GM18519 (cell line): ENCODE measurements at regions not wholly inside any gene's neighbourhood (a gene's known extent, or its start where the extent isn't known, plus 50 kb on each side); places are given as distances from the start of the nearest gene placed in this dataset.
"Not testable (repeated sequence)": the region's sequence is repeated elsewhere in the genome, so short reads cannot be mapped to it uniquely, and the experiment has no call there.

Source experiments
- ATAC-seq: cut with Tn5 transposase; IDR thresholded peaks from one replicate; pipeline ENCODE4 v1.9.1; 2021; ENCODE audit warnings: mild to moderate bottlenecking, moderate library complexity; ENCODE audit not compliant: unreplicated experiment, low FRiP score

DNA sequence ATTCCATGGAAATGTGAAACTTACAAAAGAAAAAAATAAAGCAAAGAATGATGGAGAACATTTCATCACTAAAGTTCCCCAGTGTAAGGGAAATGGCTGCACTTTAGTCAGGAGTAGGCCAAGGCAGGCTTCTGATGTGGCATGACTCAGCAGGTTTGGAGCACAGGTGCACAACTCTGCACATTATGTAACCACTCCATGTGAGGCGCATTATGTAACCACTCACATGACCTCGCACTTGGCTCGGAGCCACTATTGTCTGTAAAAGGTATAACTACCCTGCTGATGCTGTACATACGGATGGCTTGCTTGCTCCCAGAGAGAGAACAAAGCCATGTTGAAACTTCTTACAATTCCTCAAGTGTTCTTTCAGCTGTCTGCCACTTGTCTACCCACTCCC lies 727.6 kb downstream of the TRAM1L1 start:
- ATAC-seq: no peak

DNA sequence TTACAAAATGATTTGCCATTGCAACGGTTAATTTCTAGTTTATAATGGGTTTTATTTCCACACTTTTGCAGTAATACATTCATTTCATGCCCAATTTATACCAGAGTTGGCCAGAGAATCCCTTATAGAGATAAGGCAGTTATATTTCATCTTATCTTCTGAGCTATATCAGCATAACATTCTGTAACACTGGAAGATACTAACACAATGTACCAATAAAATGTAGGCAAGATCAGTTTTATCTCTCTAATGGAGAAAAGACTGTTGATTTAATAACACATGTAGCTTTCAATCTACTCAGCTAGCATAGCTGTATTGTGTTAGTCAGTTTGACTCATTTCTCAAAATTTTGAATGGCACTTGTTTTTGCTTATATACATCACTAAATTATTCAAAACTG lies 738.6 kb downstream of the TRAM1L1 start:
- no peak for ATAC-seq

DNA sequence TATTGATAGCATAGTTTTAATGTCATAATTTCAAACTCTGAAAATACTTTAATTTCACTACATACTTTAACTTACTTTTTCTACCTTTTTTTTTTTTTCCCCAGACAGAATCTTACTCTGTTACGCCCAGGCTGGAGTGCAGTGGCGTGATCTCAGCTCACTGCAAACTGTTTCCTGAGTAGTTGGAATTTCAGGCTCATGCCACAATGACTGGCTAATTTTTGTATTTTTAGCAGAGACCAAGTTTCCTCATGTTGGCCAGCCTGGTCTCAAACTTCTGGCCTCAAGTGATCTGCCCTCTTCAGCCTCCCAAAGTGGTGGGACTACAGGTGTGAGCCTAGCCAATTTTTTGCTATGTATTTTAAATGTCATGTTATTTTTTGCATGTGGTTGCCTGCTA lies 741.6 kb downstream of the TRAM1L1 start:
- ATAC-seq: no peak

DNA sequence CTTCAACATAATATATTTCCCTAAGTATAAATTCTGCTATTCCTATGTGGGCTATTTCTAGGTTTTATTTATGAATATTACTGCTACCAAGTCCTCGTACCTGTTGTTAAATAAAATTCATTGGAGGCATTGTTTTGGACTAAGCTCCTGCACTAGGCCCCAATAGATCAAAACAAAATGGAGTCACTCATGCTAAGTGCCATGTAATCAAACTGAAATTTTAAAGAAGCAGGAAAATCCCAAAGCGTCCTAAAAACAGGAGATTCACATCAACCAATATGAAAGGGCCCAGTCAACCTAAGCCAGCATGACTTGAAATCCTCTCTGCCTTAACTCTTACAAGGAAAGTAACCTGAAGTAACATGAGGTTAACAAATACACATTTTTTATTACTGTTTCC lies 743.2 kb downstream of the TRAM1L1 start:
- no peak for ATAC-seq

DNA sequence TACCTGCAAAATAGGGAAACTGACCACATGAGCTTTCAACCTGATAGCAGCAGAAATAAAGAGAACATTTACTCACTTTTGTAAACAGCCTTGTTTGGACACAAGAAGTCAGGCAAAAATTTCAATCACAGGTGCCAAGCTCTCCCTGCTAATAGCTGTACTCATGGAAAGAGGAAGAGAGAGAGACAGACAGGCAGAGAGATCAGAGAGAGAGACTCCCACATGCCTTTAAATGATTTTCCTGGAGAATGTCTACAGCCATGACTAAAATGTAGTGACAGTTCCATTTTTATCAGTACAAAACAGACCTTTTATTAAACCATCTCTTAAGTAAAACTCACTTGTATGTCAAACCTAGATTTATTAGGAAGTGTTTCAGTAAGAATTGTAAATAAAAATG lies 752.9 kb downstream of the TRAM1L1 start:
- ATAC-seq: no peak

DNA sequence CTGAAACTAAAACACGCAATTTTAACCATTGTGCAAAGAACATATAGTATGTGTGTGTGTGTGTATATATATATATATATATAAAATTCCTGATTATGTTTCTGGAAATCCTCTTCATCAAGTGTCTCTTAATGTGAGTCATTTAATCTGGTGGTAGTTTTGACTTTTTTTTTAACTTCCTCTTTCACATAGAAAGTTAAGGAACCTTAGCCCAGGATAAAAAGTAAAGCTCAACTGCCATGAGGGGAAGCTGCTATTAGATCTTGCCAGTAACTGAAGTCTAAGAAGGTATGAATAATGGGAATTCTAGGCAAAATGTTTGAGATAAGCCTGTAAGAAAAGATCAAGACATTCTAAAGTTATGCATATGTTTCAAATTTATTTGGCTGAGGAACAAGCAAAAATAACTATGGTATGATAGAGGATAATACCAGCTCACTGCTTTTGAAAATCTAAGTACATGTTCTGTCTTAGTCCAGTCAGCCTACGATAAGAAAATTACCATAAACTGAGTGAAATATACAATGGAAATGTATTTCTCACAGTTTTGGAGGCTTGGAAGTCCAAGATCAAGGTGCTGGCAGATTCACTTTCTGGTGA lies 757.0 kb downstream of the TRAM1L1 start:
- no peak for ATAC-seq

DNA sequence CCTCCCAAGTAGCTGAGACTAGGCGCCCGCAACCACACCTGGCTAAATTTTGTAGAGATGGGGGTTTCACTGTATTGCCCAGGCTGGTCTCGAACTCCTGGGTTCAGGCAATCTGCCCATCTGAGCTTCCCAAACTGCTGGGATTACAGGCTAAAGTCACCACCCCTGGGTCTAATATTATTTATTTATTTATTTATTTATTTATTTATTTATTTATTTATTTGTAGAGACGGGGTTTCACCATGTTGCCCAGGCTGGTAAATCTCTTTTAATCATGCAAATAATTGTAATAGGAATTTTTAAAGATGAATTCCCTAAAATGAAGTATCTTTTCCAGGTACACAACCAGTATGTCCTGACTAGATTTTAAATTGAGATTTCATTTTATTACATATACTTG lies 761.8 kb downstream of the TRAM1L1 start:
- ATAC-seq: no peak

DNA sequence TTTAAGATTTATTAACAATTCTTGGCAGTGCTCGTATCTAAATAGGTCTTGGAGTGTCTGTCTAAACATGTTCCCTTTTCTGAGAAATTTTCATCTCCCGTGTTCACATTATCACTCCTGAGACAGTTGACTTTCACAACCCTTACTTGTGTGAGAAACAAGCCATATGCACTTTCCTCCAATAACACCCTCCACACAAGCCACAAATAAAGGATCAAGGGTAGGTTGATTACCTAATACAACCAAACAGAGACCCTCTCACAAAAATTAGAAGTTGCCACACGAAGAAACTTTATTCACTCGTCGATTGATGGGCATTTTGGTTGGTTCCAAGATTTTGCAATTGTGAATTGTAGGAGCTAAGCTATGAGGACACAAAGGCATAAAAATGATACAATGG lies 763.9 kb downstream of the TRAM1L1 start:
- ATAC-seq: no peak

DNA sequence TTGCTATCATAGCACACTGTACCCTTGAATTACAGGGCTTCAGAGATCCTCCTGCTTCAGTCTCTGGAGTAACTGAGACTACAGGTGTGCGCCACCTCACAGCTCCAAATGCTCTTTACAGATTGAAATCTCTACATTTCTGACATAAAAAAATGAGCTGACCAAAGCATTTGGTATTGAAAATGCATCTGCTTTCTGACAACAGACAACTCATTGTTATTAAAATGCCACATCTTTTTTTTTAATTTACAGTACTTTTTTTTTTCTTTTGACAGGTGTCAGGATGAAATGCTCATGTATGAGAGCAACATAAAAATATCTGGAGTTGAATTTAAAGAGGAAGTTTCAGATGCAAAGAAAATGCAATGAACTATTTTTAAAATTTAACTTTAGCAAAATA lies 764.5 kb downstream of the TRAM1L1 start:
- no peak for ATAC-seq

DNA sequence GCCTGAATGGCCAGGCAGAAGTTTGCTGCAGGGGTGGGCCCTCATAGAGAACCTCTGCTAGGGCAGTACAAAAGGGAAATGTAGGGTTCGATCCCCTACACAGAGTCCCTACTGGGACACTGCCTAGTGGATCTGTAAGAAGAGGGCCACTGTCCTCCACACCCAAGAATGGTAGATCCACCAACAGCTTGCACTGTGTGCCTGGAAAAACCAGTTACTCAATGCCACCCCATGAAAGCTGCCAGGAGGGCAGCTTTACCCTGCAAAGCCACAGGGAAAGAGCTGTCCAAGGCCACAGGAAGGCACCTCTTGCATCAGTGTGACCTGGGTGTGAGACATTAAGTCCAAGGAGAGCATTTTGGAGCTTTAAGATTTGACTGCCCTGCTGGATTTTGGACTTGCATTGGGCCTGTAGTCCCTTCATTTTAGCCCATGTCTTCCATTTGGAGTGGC lies 781.6 kb downstream of the TRAM1L1 start:
- no peak for ATAC-seq

DNA sequence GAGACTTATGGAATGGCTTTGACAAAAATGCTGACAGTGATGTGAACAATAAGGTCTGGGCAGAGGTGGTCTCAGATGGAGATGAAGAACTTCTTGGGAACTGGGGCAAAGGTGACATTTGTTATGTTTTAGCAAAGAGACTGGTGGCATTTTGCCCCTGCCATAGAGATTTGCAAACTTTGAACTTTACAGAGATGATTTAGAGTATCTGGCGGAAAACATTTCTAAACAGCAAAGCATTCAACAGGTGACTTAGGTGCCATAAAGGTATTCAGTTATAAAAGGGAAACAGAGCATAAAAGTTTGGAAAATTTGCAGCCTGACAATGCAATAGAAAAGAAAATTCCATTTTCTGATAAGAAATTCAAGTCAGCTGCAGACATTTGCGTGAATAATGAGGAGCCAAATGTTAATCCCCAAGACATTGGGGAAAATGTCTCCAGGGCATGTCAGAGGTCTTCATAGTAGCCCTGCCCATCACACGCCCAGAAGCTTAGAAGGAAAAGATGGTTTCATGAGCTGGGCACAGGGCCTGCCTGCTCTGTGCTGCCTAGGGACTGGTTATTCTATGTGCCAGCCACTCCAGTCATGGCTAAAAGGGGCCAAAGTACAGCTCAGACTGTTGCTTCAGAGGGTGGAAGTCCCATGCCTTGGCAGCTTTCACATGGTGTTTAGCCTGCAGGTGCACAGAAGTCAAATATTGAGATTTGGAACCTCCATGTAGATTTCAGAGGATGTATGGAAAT lies 782.2 kb downstream of the TRAM1L1 start:
- ATAC-seq: no peak

DNA sequence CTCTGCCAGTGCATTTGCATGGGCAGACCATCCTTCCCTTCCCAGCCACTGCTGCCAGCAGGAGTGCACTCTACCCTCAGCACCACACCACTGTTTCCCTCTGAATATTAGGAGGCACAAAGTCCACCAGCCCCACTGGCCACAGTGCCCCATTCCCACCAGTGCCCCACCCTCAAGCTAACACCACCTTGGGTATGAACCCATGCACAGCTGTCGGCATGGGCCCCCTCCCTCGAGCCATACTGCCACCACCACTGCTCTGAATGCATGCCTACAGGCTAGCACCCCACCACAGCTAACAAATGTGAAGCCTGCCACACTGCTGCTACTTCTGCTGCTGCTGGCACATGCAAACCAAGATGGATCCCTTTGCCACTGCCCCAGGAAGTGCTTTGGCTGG lies 810.4 kb downstream of the TRAM1L1 start:
- no peak for ATAC-seq

DNA sequence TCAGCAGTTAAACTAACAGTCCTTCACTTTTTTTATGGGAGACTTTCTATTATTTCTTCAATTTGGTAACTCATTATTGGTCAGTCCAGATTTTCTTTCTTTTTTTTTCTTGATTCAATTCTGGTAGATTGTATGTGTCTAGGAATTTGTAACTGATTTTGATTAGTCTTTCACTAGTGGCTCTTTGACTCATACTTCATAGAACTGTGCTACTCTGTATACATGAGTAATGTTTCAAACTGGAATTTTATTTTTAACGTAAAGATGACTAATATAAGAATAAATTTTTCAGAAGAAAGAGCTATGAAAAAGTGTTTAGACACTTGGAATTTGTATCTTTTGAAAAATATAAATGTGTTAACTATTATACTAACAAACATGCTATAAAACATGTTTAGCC lies 813.0 kb downstream of the TRAM1L1 start:
- ATAC-seq: no peak

DNA sequence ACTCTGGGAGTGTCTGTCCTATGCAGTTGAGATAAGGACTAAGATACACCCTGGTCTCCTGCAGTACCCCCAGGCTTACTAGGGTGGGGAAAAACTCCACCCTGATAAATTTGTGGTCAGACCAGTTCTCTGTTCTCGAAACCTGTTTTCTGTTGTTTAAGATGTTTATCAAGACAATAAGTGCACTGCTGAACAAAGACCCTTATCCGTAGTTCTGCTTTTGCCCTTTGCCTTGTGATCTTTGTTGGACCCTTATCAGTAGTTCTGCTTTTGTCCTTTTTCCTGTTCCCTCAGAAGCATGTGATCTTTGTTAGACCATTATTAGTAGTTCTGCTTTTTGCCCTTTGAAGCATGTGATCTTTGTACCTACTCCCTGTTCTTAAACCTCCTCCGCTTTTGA lies 824.4 kb downstream of the TRAM1L1 start:
- not testable (repeated sequence) for ATAC-seq

DNA sequence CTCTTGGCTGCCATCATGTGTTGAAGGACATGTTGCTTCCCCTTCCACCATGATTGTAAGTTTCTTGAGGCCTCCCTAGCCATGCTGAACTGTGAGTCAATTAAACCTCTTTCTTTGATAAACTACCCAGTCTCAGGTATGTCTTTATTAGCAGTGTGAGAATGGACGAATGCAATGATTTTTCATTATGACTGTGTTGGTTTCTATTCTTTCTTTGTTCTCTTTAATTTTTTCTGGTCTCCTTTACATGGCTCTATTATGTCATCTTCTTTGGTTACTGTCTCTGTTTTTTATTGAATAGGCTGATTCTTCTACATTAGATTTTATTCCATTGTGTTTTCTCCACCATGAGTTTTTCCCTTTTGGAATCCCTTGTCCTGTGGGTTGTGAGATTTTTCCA lies 840.6 kb downstream of the TRAM1L1 start:
- ATAC-seq: no peak

DNA sequence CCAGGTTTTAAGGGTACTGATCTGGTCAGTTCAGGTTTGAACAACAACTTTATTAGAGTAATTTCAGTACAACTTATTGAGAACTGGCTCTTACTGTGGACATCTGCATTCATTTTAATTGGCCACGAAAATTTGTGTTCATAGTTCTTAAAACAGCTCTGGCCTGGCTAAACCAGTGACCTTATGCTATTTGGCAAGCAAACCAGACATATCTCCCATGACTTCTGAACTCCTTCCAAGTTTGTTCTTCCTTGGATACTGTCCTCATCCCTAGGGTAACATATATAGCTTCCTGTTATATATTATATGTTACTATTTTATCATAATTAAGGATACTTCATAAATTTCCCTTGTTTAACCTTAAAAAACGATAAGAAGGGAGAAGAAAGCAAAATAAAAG lies 841.9 kb downstream of the TRAM1L1 start:
- ATAC-seq: no peak

DNA sequence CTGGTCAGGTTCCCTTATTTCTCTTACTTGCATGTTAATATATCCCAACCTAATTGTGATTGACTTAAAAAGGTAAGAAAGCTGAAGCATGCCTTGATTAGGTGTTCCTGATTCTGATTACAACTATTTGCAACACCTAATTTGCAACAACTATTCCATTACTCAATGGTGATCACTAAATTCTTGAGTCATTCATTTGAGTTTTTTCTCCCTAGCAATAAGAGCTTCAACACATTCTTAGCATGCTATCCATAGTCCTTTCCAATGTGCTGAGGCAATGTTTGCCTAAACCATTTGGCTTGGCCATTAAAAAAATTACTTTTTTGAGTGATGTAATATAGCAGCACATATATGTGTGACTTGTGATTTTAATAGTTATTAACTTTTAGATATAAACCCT lies 851.4 kb downstream of the TRAM1L1 start:
- ATAC-seq: no peak

DNA sequence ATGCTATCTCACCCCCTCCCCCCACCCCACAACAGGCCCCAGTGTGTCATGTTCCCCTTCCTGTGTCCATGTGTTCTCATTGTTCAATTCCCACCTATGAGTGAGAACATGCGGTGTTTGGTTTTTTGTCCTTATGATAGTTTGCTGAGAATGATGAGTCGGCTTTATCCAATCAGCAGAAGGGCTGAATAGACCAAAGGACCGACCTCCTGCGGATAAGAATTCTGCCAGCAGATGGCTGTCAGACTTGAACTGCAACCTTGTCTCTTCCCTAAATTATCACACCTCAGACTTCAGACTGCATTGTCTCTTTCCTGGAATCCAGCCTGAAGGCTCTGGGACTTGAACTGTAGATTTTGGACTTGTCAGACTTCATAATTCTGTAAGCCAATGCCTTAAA lies 853.4 kb downstream of the TRAM1L1 start:
- ATAC-seq: not testable (repeated sequence)

DNA sequence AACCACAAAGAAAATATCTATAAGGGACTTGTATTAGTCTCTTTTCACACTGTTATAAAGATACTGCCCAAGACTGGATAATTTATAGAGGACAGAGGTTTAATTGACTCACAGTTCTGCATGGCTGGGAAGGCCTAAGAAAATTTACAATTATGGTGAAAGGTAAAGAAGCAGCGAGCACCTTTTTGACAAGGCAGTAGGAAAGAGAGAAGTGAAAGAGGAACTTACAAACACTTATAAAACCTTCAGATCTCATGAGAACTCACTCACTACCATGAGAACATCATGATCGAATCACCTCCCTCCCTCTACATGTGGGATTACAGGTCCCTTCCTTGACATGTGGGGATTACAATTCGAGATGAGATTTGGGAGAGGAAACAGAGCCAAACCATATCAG lies 856.0 kb downstream of the TRAM1L1 start:
- no peak for ATAC-seq

DNA sequence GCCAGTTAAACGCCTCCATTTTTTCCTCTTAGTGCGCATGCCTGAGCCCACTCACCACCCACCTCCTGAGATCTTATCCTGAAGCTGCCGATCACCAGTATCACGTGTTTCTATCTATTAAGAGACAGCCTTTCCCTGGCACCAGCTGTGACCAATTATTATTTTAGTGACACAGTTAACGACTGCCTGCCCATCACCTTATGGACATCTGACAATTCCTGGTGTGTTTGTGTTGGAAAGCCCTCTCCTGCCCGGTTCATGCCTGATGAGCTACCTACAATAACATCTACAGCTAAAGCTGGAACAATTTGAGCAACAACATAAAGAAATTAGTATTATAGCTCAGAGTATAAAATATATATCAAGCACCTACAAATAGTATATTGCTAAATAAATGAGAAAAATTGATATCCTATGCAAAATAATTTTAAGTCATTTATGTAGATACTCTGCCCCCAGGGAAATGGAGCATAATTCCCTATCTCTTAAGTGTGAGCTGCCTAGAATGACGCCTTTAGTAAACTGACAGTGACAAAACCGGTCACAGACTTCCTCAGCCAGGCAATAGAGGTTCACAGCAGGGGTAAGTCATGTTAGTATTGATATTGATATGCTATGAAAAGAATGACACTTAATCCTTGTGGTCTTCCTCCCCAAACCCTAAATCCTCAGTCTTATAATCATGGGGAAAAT lies 862.2 kb downstream of the TRAM1L1 start:
- ATAC-seq: no peak

DNA sequence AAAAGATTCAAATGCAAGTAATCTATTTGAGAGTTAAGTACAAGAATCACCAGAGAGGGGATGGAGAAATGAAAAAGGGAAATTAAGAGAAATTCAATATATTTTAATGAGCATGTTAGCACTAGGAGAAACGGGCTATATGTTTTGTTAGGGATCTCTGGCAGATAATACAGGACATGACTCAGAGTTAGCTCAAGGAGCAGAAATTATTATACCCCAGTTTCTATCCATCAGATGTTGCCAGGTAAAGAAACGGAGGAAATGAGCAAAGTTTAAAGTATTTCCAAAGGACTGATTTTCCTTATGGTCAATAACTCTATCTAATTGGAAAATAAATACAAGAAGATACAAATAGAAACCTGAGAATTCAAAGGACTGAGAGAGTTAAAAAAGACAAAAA lies 867.6 kb downstream of the TRAM1L1 start:
- no peak for ATAC-seq

DNA sequence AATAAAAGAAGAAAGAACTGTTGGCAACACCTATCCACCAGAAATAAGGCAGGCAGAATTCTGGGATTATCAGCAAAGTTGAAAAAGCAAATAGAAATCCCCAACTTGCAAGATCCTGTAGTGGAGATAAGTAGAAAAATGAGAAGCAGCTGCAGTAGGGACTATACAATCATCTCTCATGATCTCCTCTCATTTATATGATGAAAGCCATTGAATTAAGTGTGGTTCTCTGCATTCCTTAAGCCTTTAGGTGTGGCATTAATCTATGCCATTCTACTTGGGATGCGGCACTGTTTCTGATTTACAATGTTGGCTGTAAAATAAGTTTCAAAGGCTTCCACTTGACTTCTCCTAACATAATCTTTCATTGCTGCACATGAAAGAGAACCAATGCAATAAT lies 869.8 kb downstream of the TRAM1L1 start:
- no peak for ATAC-seq
